ENCODE measurements at regions not wholly inside any gene's neighbourhood (a gene's known extent, or its start where the extent isn't known, plus 50 kb on each side); places are given as distances from the start of the nearest gene placed in this dataset.

DNA sequence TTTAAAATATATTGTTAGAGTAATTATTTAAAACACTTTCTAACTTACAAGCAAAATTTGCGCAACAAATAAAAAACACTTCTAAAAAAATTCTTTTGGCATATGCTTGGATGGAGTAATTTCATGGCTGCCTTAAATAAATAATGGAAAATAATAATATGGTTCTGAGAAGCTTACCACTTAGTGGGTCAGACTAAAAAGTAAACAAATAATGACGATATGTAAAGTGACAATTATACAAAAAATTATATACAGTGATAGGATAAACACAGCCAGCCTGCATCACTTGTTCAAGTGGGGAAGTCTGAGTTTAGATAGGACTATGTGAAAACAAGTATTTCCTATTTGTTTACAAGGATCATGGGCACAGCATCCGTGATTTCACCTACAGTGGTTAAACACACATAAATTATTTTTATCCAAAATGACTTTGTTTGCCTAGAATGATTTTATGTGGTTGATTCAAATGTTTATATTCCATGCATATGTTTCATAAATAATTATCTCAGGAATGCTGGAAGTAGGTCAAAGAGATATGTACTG lies 141.7 kb upstream of the SEMA3D start:
- no peak for DNase-seq (ENCODE audit: low spot score in 2 of 2)
- H3K4me3 ChIP-seq (ENCODE audit: low read depth, poor library complexity, severe bottlenecking), result no peak overlapping the region
- 78 to 80% methylated on average over 3 of the region's 3 CpGs for WGBS, 2 donors
- TF ChIP-seq POLR2A (IDR thresholded peaks at IDR 0.05), result no peak
- TF ChIP-seq, protein P1, sequence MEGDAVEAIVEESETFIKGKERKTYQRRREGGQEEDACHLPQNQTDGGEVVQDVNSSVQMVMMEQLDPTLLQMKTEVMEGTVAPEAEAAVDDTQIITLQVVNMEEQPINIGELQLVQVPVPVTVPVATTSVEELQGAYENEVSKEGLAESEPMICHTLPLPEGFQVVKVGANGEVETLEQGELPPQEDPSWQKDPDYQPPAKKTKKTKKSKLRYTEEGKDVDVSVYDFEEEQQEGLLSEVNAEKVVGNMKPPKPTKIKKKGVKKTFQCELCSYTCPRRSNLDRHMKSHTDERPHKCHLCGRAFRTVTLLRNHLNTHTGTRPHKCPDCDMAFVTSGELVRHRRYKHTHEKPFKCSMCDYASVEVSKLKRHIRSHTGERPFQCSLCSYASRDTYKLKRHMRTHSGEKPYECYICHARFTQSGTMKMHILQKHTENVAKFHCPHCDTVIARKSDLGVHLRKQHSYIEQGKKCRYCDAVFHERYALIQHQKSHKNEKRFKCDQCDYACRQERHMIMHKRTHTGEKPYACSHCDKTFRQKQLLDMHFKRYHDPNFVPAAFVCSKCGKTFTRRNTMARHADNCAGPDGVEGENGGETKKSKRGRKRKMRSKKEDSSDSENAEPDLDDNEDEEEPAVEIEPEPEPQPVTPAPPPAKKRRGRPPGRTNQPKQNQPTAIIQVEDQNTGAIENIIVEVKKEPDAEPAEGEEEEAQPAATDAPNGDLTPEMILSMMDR (IDR thresholded peaks at IDR 0.05), result no peak
- intact Hi-C loops (cut with DNase I; ENCODE audit: low total_unique reads), result no loop called here

DNA sequence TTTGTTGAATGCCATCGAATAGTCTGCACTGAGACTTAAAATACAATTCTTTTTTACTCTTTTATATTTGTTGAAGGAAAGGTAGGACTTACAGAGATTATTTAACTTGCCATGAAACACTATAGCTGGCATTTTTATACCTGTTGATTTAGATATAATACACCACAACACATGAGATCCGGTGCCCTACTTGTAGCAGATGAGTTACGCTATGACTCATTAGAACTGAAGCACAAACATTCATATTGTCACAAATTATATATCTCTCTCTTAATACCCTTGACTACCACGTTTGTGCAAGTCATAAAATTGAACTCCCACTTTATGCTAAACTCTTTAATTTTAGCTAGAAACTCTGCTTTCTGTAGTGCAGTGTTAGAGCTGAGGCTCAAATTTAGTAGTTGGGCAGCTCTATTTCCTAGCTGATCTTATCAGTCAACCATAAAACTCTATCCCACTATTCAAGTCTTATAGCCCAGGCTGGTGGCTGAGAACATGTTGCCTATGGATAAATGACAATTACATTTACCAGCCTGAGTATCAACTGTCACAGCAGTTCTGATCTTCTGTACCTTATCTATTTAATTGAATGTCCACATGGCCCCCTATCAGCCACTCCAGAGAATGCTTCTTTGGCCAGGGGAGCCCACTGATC lies 137.4 kb upstream of the SEMA3D start:
- no peak overlapping the region for H3K4me3 ChIP-seq (ENCODE audit: low read depth, poor library complexity, severe bottlenecking)
- intact Hi-C loops (cut with DNase I; ENCODE audit: low total_unique reads), result no loop called here
- DNase-seq (ENCODE audit: low spot score in 2 of 2), result no peak
- TF ChIP-seq, protein P1 (IDR thresholded peaks at IDR 0.05), result no peak
- TF ChIP-seq POLR2A (IDR thresholded peaks at IDR 0.05), result no peak
- 73 to 79% methylated on average over 4 of the region's 4 CpGs for WGBS, 2 donors

DNA sequence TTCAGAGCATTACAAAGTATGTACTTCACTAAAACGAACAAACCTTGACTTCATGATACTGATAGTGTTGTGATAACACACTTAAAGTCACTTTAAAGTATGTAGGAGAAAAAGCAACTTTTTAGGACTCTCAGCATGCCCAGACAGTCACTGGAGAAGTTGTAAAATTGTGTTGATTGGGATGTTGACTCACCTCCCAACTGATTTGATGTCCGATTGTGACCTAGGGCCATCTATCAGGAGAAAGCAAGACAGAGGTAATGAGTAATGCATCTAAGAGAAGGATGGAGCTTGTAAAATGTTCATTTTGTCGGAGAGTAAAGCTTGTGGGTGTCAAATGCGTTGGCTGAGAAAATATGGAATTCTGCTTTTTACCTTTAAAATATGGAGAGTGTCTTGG lies 135.4 kb upstream of the SEMA3D start:
- 50 to 64% methylated on average over 4 of the region's 4 CpGs for WGBS, 2 donors

DNA sequence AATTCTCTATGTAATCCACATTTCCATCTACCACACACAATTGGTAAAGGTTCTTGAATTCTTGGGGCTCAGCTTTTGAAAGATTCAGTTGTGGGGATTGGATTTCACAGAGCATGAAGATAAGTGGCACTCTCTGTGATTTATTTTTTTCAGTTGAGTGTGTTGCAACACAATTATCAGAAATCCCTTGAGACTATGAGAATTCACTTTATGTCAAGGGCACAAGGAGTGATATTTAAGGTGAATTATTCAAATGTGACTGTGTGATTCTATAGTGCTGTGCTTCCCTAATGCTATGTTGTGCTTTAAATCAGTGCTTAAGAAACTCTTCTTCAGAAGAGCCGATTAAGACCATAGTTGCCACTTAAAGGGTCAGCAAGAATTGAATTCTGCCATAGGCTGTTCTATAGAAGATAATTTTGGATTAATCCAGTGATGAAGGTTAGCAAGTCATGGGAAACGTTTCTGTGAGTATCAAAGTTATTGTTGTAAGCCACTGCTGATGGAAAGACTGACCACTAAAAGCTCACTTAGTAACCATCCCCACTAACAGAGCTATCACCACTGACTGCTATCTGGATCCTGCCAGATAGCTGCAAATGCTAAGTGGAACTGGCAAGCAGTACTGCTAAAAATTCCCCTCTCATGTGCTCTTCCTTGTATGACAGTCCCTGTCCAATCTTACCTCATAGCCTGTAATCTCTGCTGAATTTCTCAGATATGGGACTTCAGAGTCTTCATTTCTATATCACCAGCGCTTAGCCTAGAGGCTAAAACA lies 134.0 kb upstream of the SEMA3D start:
- intact Hi-C loops (cut with DNase I; ENCODE audit: low total_unique reads), result no loop called here
- no peak overlapping the region for H3K4me3 ChIP-seq (ENCODE audit: low read depth, poor library complexity, severe bottlenecking)
- TF ChIP-seq POLR2A (IDR thresholded peaks at IDR 0.05), result no peak
- TF ChIP-seq, protein P1 (IDR thresholded peaks at IDR 0.05), result no peak
- 68 to 77% methylated on average over 3 of the region's 3 CpGs for WGBS, 2 donors
- no peak for DNase-seq (ENCODE audit: low spot score in 2 of 2)

More for the DNA sequence above, 135.4 kb upstream of the SEMA3D start:
- DNase-seq (ENCODE audit: low spot score in 2 of 2), result no peak
- H3K4me3 ChIP-seq (ENCODE audit: low read depth, poor library complexity, severe bottlenecking), result no peak overlapping the region
- TF ChIP-seq, protein P1 (IDR thresholded peaks at IDR 0.05), result no peak
- TF ChIP-seq POLR2A (IDR thresholded peaks at IDR 0.05), result no peak
- intact Hi-C loops (cut with DNase I; ENCODE audit: low total_unique reads), result no loop called here

DNA sequence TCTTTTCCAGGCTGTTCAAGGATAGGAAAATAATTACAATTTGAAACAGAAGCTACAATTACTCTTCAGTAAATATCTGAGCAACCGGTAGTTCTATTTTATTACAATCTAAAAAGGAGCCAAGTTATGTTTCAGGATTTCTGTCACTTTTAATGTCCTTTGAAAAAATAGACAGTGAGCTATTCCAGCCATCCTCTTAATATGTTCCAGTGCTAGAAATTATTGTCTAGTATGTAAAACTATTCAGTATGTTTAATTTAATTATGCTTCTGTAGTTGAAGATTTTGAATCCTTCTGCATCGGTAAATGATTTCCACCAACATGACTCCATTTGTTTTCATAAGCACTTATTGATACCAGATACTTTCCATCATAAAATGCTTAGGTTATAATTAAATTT lies 129.6 kb upstream of the SEMA3D start:
- H3K4me3 ChIP-seq (ENCODE audit: low read depth, poor library complexity, severe bottlenecking), result no peak overlapping the region
- TF ChIP-seq POLR2A (IDR thresholded peaks at IDR 0.05), result no peak
- TF ChIP-seq, protein P1 (IDR thresholded peaks at IDR 0.05), result no peak
- WGBS, 2 donors, result 45 to 50% methylated on average over 2 of the region's 2 CpGs
- intact Hi-C loops (cut with DNase I; ENCODE audit: low total_unique reads), result no loop called here
- DNase-seq (ENCODE audit: low spot score in 2 of 2), result no peak

All from lower leg skin (tissue), 4 donors.